Calu3 (cell line): ENCODE measurements at regions not wholly inside any gene's neighbourhood (a gene's known extent, or its start where the extent isn't known, plus 50 kb on each side); places are given as distances from the start of the nearest gene placed in this dataset.

Experiments used
- BruUV-seq: library from RNA; stranded (reverse); fragments of 400-500 nt; replicated peaks from 2 replicates; lab custom pipeline; 2021; lab: Mats Ljungman, UMichigan
- CTCF ChIA-PET: fragments of 300-600 bp; sonication (Branson Sonifier 250); formaldehyde crosslinking; loops from one replicate; lab custom pipeline; 2022; ENCODE audit warnings: antibody characterized with exemption; lab: Charles Lee
- DNase-seq: peaks from one replicate; pipeline ENCODE4 v3.0.0; 2022
- H3K27ac Mint-ChIP-seq: one replicate; pipeline ENCODE4 v1.8.0; 2022; ENCODE audit warnings: mixed read lengths; ENCODE audit not compliant: unreplicated experiment
- H3K27me3 Mint-ChIP-seq: one replicate; pipeline ENCODE4 v1.8.0; 2022; ENCODE audit warnings: mixed read lengths; ENCODE audit not compliant: unreplicated experiment
- H3K36me3 Mint-ChIP-seq: one replicate; pipeline ENCODE4 v1.8.0; 2022; ENCODE audit warnings: mild to moderate bottlenecking, moderate library complexity, mixed read lengths; ENCODE audit not compliant: insufficient read depth, unreplicated experiment
- H3K4me1 Mint-ChIP-seq: one replicate; pipeline ENCODE4 v1.8.0; 2022; ENCODE audit warnings: mild to moderate bottlenecking, low read depth, mixed read lengths; ENCODE audit not compliant: unreplicated experiment
- H3K4me3 Mint-ChIP-seq: one replicate; pipeline ENCODE4 v1.8.0; 2022; ENCODE audit warnings: mild to moderate bottlenecking, low read depth, moderate library complexity, mixed read lengths; ENCODE audit not compliant: unreplicated experiment
- H3K9me3 Mint-ChIP-seq: one replicate; pipeline ENCODE4 v1.8.0; 2022; ENCODE audit warnings: low read depth, mixed read lengths; ENCODE audit not compliant: unreplicated experiment
- intact Hi-C: fragments of 100-400 bp; cut with micrococcal nuclease; formaldehyde crosslinking; loops from one replicate; pipeline ENCODE4 v1.10.0; 2022; ENCODE audit not compliant: unreplicated experiment
- TF ChIP-seq, protein P1 (sequence below): fragments of 200-600 bp; IDR thresholded peaks from one replicate; pipeline ENCODE4 v1.8.0; 2022; ENCODE audit warnings: antibody characterized with exemption; ENCODE audit not compliant: unreplicated experiment

GRCh38 chr9:75531588-75531987 lies 358.9 kb upstream of the PCSK5 start:
- no peaks in the 10 kb centered on the region for H3K9me3 Mint-ChIP-seq
- no peaks in the 10 kb centered on the region for H3K4me1 Mint-ChIP-seq
- CTCF ChIA-PET: no interaction called here
- H3K4me3 Mint-ChIP-seq: no peak overlapping the region
- TF ChIP-seq, protein P1, sequence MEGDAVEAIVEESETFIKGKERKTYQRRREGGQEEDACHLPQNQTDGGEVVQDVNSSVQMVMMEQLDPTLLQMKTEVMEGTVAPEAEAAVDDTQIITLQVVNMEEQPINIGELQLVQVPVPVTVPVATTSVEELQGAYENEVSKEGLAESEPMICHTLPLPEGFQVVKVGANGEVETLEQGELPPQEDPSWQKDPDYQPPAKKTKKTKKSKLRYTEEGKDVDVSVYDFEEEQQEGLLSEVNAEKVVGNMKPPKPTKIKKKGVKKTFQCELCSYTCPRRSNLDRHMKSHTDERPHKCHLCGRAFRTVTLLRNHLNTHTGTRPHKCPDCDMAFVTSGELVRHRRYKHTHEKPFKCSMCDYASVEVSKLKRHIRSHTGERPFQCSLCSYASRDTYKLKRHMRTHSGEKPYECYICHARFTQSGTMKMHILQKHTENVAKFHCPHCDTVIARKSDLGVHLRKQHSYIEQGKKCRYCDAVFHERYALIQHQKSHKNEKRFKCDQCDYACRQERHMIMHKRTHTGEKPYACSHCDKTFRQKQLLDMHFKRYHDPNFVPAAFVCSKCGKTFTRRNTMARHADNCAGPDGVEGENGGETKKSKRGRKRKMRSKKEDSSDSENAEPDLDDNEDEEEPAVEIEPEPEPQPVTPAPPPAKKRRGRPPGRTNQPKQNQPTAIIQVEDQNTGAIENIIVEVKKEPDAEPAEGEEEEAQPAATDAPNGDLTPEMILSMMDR: no peak
- no peaks in the 10 kb centered on the region for H3K36me3 Mint-ChIP-seq
- no TSS peak for BruUV-seq
- no peak overlapping the region for H3K27ac Mint-ChIP-seq
- H3K27me3 Mint-ChIP-seq: peaks cover 13% of the 10 kb centered on the region
- intact Hi-C loops: no loop called here
- no peak for DNase-seq

GRCh38 chr9:75532233-75533050 lies 358.0 kb upstream of the PCSK5 start:
- Mint-ChIP-seq H3K27me3 (peaks cover 4% of the 10 kb centered on the region), H3K27ac (no peak overlapping the region), H3K36me3 (no peaks in the 10 kb centered on the region), H3K9me3 (no peaks in the 10 kb centered on the region), H3K4me1 (no peaks in the 10 kb centered on the region), H3K4me3 (no peak overlapping the region)
- TF ChIP-seq, protein P1: no peak
- no peak for DNase-seq
- CTCF ChIA-PET: no interaction called here
- BruUV-seq: no TSS peak
- intact Hi-C loops: no loop called here

DNA sequence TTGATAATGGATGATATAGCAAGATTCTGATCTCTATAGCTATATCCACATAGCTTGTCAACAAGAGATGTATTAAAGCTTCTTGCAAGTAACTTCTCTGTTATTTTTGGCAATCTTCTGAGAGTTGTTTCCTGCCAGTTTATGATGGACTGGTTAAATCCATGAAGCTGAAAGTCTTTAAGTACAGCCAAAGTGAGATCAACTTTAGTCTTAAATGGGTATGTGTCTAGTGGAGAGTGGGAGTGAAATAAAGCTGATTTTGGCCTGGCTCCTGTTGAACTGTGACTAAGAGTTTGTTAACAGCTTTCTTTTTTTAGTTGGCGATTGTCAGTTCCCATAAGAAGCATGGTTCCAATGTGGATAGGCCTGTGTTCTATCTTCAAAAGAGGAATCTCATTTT lies 350.9 kb upstream of the PCSK5 start:
- Mint-ChIP-seq H3K4me1 (no peaks in the 10 kb centered on the region), H3K27ac (no peak overlapping the region), H3K9me3 (no peaks in the 10 kb centered on the region), H3K36me3 (no peaks in the 10 kb centered on the region), H3K4me3 (no peak overlapping the region), H3K27me3 (peaks cover 17% of the 10 kb centered on the region)
- intact Hi-C loops: no loop called here
- CTCF ChIA-PET: no interaction called here
- BruUV-seq: no TSS peak
- DNase-seq: no peak
- TF ChIP-seq, protein P1: no peak

- H3K9me3 Mint-ChIP-seq: no peaks in the 10 kb centered on the region
- TF ChIP-seq, protein P1: no peak
- H3K27me3 Mint-ChIP-seq: peaks cover 17% of the 10 kb centered on the region
- no peak overlapping the region for H3K27ac Mint-ChIP-seq
- intact Hi-C loops: no loop called here
- BruUV-seq: no TSS peak
- no peak for DNase-seq
- no peaks in the 10 kb centered on the region for H3K36me3 Mint-ChIP-seq
- CTCF ChIA-PET: no interaction called here
- no peaks in the 10 kb centered on the region for H3K4me1 Mint-ChIP-seq
- H3K4me3 Mint-ChIP-seq: no peak overlapping the region
Observed at GRCh38 chr9:75540185-75540584, 350.3 kb upstream of the PCSK5 start.
